ENCODE measurements at regions not wholly inside any gene's neighbourhood (a gene's known extent, or its start where the extent isn't known, plus 50 kb on each side); places are given as distances from the start of the nearest gene placed in this dataset.

- no peak for DNase-seq
These were observed 280.2 kb downstream of the SNX13 start for GRCh38 chr7:17660116-17660515.

DNA sequence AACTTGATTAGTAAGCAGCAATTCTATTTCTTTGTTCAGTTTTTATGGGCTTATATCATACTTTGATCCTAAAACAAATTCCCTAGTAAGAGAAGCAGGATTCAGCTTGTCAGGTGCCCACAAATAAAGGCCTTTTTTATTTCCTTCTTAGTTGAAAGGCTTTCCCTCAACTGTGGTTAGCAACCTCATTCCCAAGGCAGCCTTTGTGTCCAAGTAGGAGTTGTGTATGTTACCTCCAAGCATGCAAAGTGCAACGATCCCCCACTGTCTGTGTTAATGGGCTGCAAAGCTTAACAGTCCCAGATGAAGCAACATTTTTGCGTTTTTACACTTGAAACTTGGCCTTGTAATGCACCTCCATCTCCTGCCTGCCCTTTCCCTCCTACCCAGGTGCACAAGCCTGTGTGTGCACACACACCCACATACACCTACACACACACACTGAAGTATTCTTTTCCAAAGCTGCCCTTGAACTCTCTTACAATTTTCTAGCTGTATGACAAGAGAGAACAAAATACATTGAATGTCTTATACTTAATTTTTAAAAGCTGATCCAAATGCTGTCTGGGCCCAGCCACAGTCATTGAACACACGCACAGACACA is 278.2 kb downstream of the SNX13 start:
- DNase-seq, result no peak

DNA sequence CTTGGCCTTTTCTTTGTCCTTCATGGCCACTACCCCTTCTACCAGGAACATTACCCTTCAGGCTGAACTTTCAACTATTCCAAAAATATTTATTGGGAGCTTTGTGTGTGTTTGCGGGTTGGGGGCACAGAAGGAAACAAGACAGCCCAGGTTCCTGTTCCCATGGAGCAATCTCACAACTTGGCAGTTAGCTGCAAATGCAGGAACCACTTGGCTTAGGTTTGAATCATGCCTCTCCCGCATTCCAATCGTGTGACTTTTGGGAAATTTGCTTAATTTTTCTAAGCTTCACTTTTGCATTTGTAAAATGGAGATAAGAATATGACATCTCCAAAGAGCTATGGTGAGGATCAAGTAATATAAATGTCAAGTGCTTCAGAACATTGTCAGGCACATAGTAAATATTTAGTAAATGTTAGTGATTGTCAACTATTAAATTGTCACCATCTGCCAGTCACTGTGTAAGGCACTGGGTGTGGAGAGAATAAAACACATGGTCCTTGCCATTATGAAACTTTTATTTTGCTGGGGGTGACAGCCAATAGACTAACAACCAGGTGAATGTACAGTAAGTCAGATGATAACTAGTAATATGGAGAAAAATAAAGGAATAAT is 277.1 kb downstream of the SNX13 start:
- DNase-seq, result no peak

- DNase-seq, result no peak
These were observed 275.3 kb downstream of the SNX13 start for GRCh38 chr7:17665029-17665428.

- DNase-seq, result no peak
These were observed 272.2 kb downstream of the SNX13 start for GRCh38 chr7:17668122-17668521.

- DNase-seq, result no peak
These were observed 271.1 kb downstream of the SNX13 start for GRCh38 chr7:17669204-17669603.

- no peak for DNase-seq
These were observed 268.3 kb downstream of the SNX13 start for GRCh38 chr7:17671956-17672355.

GRCh38 chr7:17672783-17673182 is 267.5 kb downstream of the SNX13 start:
- DNase-seq, result no peak

DNA sequence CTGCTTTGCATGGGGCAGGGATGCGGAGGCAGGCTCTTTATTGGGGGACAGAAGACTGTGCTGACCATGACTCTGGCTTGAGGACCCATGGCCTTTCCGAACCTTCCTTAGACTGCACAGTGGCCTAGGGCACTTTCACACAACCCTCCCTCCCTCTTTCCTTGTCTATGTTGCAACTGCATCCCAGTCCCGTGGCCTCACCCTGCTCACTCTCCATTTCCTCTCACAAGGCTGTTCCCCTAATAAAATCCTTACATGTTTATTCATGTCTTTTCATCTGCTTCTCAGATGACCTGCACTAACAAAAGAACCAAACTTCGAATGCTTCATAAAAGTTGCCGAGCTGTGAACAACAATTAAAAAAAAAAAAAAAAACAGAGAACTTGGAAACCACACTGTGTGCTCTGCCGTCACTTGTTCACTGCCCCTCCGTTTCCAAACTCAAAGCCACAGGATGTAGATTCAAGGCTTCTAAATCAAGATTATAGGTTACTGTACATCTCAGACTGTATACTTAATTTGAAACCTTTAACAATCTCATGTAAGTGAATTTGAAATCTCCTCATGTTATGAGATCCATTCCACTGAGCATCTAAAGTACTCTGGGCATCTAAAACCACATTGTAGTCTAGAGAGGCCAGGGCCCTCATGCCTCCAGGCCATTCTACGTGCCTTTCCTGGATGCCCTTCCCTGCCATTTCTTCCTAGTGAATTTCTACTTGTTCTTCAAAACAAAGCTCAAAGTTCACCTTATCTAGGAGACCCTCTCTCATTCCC is 265.9 kb downstream of the SNX13 start:
- no peak for DNase-seq

GRCh38 chr7:17674943-17675608 is 265.2 kb downstream of the SNX13 start:
- DNase-seq, result no peak

- no peak for DNase-seq
These were observed 262.9 kb downstream of the SNX13 start for GRCh38 chr7:17677408-17677807.

GRCh38 chr7:17678896-17679295 is 261.4 kb downstream of the SNX13 start:
- DNase-seq, result no peak

DNA sequence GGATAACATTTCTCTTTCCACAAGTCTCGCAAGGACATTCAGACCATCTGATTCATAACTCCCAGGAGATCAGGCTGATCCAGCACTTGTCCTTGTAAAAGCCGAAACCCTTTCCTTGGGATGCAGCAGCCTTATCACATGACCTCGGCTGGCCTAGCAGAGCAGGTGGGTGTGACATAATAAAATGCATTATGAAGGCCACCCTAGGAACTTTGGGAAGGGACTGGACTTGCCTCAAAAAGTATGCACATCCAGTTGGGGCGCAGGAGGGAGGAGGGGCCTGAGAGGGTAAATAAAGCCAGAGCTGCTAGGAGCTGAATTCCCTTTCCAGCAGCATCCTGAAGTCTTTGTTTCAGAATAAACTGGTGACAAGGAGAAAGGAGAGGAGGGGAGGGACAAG is 260.8 kb downstream of the SNX13 start:
- no peak for DNase-seq

- no peak for DNase-seq
These were observed 260.3 kb downstream of the SNX13 start for GRCh38 chr7:17680026-17680425.

DNA sequence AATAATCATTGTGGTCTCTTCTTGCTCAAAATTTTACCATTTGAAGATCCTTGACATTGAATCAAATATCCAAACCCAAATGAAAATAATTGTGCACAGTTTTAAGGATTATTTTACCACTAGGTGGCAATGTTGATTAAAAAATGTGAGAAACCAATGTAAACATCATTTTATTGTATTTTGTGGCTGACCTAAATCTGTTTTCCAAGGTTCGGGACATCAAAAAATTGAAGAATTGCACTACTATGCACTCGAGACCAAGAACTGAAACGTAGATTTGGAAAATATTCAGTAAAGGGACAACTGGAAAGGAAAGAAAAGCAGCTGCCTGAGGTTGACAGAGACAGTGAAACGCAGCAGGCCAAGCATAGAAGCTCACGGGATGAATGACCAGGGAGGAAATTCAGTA is 259.3 kb downstream of the SNX13 start:
- peak in 1 of 2 experiments; percentile 2 for DNase-seq

GRCh38 chr7:17681965-17682364 is 258.3 kb downstream of the SNX13 start:
- DNase-seq, result no peak

- no peak for DNase-seq
These were observed 257.7 kb downstream of the SNX13 start for GRCh38 chr7:17682586-17682985.

DNA sequence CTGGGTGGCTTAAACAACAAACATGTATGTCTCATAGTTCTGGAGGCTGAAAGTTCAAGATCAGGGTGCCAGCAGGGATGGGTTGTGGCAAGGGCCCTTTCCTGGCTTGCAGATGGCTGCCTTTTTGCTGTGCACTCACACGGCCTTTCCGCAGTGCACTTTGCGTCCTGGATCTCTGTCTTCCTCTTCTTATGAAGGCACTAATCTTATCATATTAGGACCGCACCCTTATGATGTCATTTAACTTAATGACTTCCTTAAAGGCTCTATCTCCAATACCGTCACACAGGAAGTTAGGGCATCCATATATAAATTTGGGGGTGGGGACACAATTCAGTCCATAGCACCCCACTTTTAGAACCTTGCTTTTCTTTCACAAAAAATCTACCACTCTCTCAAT is 255.2 kb downstream of the SNX13 start:
- no peak for DNase-seq

GRCh38 chr7:17687361-17687760 is 252.9 kb downstream of the SNX13 start:
- DNase-seq, result no peak

DNA sequence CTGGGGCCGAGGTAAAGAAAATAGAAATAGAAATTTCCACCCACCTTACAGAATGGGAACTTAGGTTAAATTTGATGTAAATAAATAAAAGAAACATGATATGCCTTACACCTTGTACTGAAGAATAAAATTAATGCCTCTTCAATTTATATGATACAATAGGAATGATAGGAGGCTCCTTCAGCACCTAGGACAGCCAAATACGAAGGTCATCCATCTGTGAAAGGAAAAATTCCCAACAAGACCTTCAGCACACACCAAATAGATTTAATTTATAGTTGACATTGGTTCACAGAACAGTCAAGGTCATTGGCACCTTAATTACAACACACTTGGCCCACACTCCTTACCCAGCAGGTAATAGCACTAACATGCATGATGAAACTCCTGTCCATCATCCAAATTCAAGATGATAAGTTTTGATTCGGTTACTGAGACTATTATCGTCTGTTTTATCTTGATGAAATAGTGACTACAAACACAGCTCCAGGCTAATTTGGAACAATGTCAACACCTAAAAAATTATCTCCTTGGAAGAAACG is 250.9 kb downstream of the SNX13 start:
- DNase-seq, result no peak

DNA sequence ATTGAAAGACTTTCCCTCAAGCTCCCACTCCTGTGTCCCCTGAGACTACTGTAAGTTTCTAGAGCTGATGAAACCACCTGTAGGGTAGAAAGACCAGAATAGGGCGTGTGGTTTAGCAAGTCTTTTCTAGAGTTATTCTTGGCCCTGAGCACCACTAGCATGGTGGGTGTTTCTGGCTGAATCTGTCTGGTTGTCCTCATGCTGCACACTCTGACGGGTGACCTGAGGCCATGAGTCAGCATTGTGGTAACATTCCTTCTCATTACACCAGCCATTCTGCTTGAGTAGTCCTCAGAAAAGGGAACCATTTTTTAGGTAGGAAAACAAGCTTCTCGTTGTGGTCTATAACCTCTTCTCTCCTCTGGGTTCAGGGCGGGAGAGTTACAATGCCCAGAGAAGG is 250.3 kb downstream of the SNX13 start:
- no peak for DNase-seq

DNA sequence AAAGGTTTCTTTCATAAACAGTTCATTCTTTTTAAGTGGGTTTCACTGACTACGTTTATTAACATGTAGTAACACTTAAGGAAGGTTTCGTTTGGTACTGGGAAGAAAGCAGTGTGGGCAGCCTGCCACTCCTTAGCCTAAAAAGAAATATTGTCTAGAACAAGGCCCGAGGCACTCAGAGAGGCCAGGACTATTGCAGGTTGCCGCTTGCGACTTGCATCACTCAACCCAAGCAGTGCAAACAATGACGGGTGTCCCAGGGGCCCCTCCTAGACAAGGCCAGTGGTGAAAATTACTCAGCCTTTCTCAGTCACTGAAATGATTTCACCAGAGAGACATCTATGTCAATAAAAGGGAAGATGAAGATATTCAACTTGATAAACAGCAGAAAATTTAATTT is 243.9 kb downstream of the SNX13 start:
- no peak for DNase-seq

DNA sequence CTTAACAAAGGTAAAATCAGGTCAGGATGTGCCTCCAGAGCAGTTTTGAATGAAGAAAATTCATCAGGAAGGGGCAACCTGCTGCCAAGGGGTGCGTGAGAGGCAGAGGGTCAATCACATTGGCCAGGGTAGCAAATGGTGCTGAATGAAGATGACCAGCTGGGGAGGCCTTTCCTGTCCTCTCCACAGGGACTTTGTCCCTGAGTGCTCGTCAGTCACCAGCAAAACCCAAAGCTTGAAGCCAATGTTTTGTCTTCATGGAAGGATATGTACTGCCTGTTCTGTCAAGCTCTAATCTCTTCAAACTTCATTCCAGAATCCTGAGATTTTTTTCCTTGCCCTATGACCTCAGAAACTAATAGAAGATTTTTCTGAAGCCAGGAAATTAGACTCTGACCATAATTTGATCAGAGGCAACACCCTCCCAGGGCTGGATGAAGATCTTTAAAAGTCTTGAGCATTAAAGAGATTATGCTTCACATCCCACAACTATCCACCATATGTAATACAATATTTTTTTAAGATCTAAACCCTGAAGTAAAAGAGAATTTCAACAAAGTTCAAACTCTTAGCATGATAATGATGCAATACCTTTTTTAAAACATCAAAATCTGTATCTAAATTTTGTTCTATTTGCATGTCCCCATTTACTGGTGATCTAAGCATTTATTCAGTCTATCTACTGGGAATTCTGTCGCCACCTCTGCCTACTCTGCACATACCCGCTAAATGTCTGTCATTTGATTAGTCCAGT is 243.0 kb downstream of the SNX13 start:
- no peak for DNase-seq

Data from NCI-H187 (cell line).